ENCODE measurements at regions not wholly inside any gene's neighbourhood (a gene's known extent, or its start where the extent isn't known, plus 50 kb on each side); places are given as distances from the start of the nearest gene placed in this dataset.

- TF ChIP-seq, protein P1, sequence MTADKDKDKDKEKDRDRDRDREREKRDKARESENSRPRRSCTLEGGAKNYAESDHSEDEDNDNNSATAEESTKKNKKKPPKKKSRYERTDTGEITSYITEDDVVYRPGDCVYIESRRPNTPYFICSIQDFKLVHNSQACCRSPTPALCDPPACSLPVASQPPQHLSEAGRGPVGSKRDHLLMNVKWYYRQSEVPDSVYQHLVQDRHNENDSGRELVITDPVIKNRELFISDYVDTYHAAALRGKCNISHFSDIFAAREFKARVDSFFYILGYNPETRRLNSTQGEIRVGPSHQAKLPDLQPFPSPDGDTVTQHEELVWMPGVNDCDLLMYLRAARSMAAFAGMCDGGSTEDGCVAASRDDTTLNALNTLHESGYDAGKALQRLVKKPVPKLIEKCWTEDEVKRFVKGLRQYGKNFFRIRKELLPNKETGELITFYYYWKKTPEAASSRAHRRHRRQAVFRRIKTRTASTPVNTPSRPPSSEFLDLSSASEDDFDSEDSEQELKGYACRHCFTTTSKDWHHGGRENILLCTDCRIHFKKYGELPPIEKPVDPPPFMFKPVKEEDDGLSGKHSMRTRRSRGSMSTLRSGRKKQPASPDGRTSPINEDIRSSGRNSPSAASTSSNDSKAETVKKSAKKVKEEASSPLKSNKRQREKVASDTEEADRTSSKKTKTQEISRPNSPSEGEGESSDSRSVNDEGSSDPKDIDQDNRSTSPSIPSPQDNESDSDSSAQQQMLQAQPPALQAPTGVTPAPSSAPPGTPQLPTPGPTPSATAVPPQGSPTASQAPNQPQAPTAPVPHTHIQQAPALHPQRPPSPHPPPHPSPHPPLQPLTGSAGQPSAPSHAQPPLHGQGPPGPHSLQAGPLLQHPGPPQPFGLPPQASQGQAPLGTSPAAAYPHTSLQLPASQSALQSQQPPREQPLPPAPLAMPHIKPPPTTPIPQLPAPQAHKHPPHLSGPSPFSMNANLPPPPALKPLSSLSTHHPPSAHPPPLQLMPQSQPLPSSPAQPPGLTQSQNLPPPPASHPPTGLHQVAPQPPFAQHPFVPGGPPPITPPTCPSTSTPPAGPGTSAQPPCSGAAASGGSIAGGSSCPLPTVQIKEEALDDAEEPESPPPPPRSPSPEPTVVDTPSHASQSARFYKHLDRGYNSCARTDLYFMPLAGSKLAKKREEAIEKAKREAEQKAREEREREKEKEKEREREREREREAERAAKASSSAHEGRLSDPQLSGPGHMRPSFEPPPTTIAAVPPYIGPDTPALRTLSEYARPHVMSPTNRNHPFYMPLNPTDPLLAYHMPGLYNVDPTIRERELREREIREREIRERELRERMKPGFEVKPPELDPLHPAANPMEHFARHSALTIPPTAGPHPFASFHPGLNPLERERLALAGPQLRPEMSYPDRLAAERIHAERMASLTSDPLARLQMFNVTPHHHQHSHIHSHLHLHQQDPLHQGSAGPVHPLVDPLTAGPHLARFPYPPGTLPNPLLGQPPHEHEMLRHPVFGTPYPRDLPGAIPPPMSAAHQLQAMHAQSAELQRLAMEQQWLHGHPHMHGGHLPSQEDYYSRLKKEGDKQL (CRISPR knock-in tag; IDR thresholded peaks at IDR 0.05; ENCODE audit: borderline replicate concordance) = no peak
- TF ChIP-seq VEZF1 (CRISPR knock-in tag; IDR thresholded peaks at IDR 0.05) (no peak), ZNF41 (CRISPR knock-in tag; conservative IDR thresholded peaks at IDR 0.05) (no peak), RFX5 (IDR thresholded peaks at IDR 0.05; ENCODE audit: low read depth, low read length) (no peak), ZNF717 (CRISPR knock-in tag; IDR thresholded peaks at IDR 0.05) (no peak), MED1 (CRISPR knock-in tag; IDR thresholded peaks at IDR 0.05; ENCODE audit: borderline replicate concordance) (no peak), MLLT1 (IDR thresholded peaks at IDR 0.05) (no peak), ZSCAN29 (IDR thresholded peaks at IDR 0.05) (no peak), POU5F1 (IDR thresholded peaks at IDR 0.05; ENCODE audit: borderline replicate concordance, low read depth, low read length, partially characterized antibody) (no peak), FOSL1 (tag; conservative IDR thresholded peaks at IDR 0.05) (0 out of 2 replicates have a peak, but pooled peaks have one; percentile 14), ZKSCAN1 (IDR thresholded peaks at IDR 0.05; ENCODE audit: low read depth, low read length) (no peak), NR1H2 (CRISPR knock-in tag; IDR thresholded peaks at IDR 0.05) (no peak), FUS (optimal IDR thresholded peaks at IDR 0.05; ENCODE audit: low read depth, low read length) (no peak), THRA (IDR thresholded peaks at IDR 0.05) (no peak), ADNP (tag; IDR thresholded peaks at IDR 0.05) (no peak)
- TF ChIP-seq, protein P2, sequence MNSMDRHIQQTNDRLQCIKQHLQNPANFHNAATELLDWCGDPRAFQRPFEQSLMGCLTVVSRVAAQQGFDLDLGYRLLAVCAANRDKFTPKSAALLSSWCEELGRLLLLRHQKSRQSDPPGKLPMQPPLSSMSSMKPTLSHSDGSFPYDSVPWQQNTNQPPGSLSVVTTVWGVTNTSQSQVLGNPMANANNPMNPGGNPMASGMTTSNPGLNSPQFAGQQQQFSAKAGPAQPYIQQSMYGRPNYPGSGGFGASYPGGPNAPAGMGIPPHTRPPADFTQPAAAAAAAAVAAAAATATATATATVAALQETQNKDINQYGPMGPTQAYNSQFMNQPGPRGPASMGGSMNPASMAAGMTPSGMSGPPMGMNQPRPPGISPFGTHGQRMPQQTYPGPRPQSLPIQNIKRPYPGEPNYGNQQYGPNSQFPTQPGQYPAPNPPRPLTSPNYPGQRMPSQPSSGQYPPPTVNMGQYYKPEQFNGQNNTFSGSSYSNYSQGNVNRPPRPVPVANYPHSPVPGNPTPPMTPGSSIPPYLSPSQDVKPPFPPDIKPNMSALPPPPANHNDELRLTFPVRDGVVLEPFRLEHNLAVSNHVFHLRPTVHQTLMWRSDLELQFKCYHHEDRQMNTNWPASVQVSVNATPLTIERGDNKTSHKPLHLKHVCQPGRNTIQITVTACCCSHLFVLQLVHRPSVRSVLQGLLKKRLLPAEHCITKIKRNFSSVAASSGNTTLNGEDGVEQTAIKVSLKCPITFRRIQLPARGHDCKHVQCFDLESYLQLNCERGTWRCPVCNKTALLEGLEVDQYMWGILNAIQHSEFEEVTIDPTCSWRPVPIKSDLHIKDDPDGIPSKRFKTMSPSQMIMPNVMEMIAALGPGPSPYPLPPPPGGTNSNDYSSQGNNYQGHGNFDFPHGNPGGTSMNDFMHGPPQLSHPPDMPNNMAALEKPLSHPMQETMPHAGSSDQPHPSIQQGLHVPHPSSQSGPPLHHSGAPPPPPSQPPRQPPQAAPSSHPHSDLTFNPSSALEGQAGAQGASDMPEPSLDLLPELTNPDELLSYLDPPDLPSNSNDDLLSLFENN (IDR thresholded peaks at IDR 0.05; ENCODE audit: low read depth in 2 of 2, low read length in 2 of 2) = no peak
Measured at GRCh38 chr21:18759751-18760161, 356.2 kb upstream of the TMPRSS15 start (continued).

Measured in K562 (cell line).